Adrenal gland (tissue), 5 donors: ENCODE measurements at regions not wholly inside any gene's neighbourhood (a gene's known extent, or its start where the extent isn't known, plus 50 kb on each side); places are given as distances from the start of the nearest gene placed in this dataset.

Experiments used
- POLR2A ChIP-seq, 2 donors: fragments of 450-650 bp; IDR thresholded peaks; one replicate each; pipeline ENCODE4 v1.6.1; 2017; ENCODE audit warnings: antibody characterized with exemption in 2 of 2, mild to moderate bottlenecking in 2 of 2, moderate library complexity in 1 of 2
- TF ChIP-seq, protein P1 (sequence below), 6 experiments: fragments of 450-650 bp in 4 of 6; fragments of 200-600 bp in 2 of 6; sonication (generic) in 1 of 6; IDR thresholded peaks; 1 replicate in 5 of 6; 2 replicates in 1 of 6; pipeline versions ENCODE4 v1.5.1 to v1.8.0; 2016 to 2021; ENCODE audit warnings: antibody characterized with exemption in 6 of 6, mild to moderate bottlenecking in 2 of 6, moderate library complexity in 1 of 6
- donor health status: DM: no; HTN: no; CAD: no.

DNA sequence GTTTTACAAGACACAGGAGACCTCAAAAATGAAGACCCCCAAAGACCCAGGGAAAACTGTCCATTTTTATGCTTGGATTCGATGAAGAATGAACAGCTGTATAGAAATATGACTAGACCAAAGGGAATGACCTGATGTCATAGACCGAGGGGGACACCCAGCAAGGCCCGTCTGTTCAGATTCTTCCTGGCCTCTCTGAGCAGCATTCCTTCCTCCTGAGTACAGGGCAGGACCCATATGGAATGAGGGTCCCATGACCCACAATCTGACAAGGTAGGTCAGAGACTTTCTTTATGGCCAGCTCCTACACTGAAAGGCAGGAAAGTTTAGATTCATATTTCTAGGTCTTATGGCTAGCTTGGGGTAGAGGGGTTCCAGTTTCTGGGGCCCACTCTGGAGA is 356.0 kb downstream of the GATA3 start:
- TF ChIP-seq, protein P1, sequence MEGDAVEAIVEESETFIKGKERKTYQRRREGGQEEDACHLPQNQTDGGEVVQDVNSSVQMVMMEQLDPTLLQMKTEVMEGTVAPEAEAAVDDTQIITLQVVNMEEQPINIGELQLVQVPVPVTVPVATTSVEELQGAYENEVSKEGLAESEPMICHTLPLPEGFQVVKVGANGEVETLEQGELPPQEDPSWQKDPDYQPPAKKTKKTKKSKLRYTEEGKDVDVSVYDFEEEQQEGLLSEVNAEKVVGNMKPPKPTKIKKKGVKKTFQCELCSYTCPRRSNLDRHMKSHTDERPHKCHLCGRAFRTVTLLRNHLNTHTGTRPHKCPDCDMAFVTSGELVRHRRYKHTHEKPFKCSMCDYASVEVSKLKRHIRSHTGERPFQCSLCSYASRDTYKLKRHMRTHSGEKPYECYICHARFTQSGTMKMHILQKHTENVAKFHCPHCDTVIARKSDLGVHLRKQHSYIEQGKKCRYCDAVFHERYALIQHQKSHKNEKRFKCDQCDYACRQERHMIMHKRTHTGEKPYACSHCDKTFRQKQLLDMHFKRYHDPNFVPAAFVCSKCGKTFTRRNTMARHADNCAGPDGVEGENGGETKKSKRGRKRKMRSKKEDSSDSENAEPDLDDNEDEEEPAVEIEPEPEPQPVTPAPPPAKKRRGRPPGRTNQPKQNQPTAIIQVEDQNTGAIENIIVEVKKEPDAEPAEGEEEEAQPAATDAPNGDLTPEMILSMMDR (IDR thresholded peaks at IDR 0.05) = no peak
- no peak for TF ChIP-seq POLR2A (IDR thresholded peaks at IDR 0.05)
